ENCODE measurements at regions not wholly inside any gene's neighbourhood (a gene's known extent, or its start where the extent isn't known, plus 50 kb on each side); places are given as distances from the start of the nearest gene placed in this dataset.

DNA sequence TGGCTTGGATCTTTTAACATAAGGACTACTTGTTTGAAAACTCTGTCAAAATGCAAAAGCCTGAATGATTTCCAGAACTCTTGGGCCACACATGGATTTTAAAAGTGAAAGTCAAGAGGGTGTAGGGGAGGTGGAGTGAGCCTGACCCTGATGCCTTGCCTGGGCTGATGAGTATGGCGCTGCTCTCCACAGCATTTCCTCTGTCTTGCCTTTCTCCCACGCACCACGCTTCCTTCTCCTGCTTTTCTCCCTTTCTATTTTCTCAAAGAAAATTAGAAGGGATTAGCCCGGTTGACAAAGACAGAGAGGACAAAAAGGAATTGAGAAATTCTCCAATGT lies 207.0 kb upstream of the CCDC68 start:
- DNase-seq (ENCODE audit: low read depth in 2 of 2), result no peak

DNA sequence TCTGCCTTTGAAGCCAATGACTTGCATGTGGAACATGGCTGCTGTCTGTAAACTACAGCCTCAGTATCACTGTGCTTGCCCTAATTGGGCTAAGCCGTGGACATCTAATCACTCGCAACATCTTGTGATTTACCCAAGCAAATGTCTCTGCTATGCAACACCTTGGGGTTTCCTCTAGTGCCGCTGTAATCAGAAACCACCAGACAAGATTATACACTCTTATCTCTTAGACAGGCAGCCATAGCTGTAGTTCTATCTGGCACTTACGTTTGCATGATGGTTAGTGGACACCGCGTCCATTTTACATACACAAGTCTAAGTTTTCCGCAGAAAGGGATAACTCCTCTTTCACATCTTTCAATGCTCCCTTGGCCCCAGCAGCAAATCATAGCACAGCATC lies 204.3 kb upstream of the CCDC68 start:
- no peak for DNase-seq (ENCODE audit: low read depth in 2 of 2)

DNA sequence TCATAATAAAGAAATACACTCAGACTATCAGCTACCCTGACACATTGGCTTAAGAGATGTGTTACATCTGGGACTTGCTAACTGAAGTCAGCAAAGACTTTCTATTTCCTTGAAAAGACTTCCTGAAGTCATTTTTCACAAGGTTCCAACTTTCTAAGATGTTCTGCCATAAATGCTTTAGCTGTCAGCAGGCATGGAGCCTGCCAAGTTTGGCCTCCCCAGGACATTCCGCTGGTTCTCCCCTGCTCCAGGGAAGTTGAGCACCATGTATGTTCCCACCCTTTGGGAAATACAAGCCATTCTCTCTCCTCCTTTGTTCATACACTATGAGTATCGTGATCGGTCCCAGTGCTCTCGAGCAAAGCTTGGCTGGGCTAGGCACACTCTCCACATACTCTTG lies 202.7 kb upstream of the CCDC68 start:
- DNase-seq (ENCODE audit: low read depth in 2 of 2), result no peak

- DNase-seq (ENCODE audit: low read depth in 2 of 2), result no peak
These were observed 199.8 kb upstream of the CCDC68 start for GRCh38 chr18:55159027-55159426.

DNA sequence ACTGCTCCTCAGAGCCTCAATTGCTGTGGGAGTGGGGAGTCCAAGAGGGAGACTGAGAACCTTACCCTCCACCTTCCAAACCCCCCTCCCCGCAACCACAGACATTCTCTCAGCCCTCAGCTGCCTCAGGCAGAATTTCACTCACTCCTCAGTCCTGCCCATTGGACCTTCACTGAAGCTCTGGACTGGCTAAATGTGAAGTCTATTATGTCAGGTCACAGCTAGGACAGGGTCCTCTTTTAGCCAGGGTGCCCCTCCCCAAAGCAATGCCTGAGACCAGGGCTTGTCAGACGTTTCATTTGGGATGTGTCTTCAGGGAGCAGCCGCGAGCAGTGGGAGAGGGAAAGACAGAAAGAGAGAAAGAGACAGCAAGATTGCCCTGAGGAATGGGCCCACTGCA lies 199.3 kb upstream of the CCDC68 start:
- no peak for DNase-seq (ENCODE audit: low read depth in 2 of 2)

DNA sequence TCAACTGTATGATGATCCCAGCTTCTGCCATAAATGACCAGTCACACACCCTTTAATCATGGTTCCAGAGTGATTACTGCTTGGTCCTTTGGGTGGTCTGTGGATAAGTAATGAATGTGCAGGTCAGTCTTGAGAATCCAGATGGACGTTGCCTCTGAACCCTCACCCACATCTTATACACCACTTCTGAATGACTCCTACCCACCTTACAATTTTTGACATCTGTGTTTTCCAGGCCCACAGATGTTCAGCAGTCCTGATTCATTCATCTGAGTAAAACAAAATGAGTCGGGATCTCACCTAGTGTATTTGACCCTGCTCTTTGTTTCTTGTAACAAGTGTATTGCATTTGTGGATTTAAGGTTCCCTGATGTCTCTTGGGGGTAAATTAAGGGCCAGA lies 194.1 kb upstream of the CCDC68 start:
- DNase-seq (ENCODE audit: low read depth in 2 of 2), result no peak

- no peak for DNase-seq (ENCODE audit: low read depth in 2 of 2)
These were observed 193.5 kb upstream of the CCDC68 start for GRCh38 chr18:55152801-55153200.

- no peak for DNase-seq (ENCODE audit: low read depth in 2 of 2)
These were observed 190.7 kb upstream of the CCDC68 start for GRCh38 chr18:55149994-55150393.

GRCh38 chr18:55147791-55148190 lies 188.5 kb upstream of the CCDC68 start:
- DNase-seq (ENCODE audit: low read depth in 2 of 2), result no peak

GRCh38 chr18:55144193-55144930 lies 185.1 kb upstream of the CCDC68 start:
- no peak for DNase-seq (ENCODE audit: low read depth in 2 of 2)

DNA sequence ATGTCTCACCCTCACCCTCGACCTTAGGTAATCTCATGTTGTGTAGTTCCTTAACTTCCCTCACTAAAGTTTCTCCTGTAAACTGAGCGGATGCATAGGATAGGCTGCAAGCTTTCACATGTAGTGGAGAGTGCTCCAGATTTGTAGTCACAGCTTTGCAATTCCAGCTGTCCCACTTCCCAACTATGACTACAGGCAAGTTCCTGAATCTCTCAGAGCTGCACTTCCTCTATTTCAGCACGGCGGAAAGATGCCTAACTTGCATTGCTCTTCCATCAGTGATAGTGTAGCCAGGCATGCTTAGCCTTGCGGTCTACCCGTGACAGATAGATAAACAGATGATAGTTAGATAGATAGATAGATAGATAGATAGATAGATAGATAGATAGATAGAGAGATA lies 183.1 kb upstream of the CCDC68 start:
- DNase-seq (ENCODE audit: low read depth in 2 of 2), result no peak

GRCh38 chr18:55141318-55141717 lies 182.1 kb upstream of the CCDC68 start:
- no peak for DNase-seq (ENCODE audit: low read depth in 2 of 2)

DNA sequence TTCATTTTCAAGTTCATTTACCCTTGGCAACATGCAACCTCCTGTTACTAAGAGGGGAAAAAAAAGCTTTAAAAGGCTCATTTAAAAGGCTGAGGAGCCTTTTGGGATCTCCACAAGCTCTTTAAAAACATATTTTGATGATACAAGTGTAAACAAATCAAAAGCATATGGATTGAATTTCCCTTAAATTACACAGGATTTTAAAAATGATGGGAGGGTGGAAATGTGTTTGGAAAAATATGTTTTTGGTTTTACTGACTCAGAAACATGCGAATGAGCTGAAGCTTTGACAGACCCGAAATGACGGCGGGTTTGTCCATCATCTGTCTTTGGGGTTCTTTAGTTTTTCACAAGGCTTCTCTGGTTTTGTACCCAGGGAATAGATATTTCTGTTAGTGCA lies 180.6 kb upstream of the CCDC68 start:
- DNase-seq (ENCODE audit: low read depth in 2 of 2), result no peak

- no peak for DNase-seq (ENCODE audit: low read depth in 2 of 2)
These were observed 180.0 kb upstream of the CCDC68 start for GRCh38 chr18:55139307-55139706.

DNA sequence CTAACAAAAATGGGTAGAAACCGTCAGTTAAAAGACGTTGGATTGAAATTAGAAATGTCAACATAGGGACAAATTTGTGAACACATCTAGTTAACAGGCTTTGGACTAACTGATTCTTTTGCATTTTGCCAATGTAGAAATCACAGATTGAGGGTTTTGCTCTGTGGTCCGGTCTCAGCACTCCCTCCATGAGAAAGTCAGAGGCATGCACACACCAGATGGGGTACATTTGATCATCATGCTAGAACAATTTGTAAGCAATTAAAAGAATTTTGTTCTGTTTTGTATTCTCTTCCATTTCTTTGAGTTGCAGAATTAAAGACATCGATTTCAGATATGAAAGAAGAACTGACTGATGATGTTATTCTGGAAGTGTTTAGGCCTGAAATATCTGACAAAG lies 179.1 kb upstream of the CCDC68 start:
- DNase-seq (ENCODE audit: low read depth in 2 of 2), result no peak

GRCh38 chr18:55137602-55138001 lies 178.3 kb upstream of the CCDC68 start:
- no peak for DNase-seq (ENCODE audit: low read depth in 2 of 2)

DNA sequence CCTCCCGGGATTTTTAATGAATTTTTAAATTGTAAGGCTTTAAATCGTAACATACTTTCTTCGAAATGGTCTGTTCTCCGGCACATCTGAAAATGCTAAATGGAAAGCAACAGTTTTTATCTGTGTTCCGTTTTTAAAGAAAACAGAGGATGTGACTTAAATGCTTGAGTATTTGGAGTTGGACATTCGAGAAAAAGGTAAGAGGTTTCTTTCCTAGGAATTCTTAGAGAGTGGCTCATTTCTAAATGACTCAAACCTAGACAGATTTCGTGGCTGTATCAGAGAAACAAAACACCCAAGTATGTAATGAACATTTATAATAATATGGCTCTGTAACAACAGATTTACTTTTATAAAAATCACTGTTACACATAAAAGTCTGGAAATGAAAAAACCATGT lies 177.6 kb upstream of the CCDC68 start:
- DNase-seq (ENCODE audit: low read depth in 2 of 2), result no peak

DNA sequence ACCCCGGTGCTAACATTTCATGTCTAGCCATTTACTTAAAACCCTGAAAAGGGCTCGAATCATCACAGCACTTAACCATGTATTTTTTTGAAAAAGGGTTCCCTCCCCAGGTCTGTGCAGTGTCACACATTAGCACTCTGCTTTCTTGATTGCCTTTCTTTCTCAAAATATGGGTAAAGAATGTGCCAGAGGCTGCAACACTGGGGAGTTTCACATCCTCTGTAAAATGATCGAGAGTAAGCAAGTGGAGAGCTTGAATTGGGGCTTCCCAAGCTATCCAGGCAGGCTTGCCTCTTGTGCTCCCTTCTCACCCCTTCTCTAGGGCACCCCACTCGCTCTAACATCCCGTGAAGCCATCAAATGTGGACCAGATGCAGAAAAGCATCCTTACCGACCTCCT lies 177.0 kb upstream of the CCDC68 start:
- DNase-seq (ENCODE audit: low read depth in 2 of 2), result no peak

GRCh38 chr18:55133378-55133777 lies 174.1 kb upstream of the CCDC68 start:
- DNase-seq (ENCODE audit: low read depth in 2 of 2), result no peak

GRCh38 chr18:55128437-55128836 lies 169.2 kb upstream of the CCDC68 start:
- no peak for DNase-seq (ENCODE audit: low read depth in 2 of 2)

GRCh38 chr18:55124078-55124763 lies 165.0 kb upstream of the CCDC68 start:
- DNase-seq (ENCODE audit: low read depth in 2 of 2), result no peak

DNA sequence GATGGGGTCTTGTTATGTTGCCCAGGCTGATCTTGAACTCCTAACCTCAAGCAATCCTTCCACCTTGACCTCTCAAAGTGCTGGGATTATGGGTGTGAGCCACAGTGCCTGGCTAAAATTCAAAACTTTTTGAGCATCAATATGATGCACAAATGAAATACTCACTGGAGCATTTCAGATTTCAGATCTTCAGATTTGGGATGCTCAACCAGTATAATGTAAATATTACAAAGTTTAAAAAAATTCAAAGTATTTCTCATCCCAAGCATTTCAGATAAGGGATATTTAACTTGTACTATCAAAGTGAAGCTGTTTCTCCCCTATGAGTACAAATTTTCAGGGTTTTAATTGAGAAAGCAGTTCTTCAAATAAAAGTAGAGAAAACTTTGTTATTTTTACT lies 164.1 kb upstream of the CCDC68 start:
- DNase-seq (ENCODE audit: low read depth in 2 of 2), result no peak

DNA sequence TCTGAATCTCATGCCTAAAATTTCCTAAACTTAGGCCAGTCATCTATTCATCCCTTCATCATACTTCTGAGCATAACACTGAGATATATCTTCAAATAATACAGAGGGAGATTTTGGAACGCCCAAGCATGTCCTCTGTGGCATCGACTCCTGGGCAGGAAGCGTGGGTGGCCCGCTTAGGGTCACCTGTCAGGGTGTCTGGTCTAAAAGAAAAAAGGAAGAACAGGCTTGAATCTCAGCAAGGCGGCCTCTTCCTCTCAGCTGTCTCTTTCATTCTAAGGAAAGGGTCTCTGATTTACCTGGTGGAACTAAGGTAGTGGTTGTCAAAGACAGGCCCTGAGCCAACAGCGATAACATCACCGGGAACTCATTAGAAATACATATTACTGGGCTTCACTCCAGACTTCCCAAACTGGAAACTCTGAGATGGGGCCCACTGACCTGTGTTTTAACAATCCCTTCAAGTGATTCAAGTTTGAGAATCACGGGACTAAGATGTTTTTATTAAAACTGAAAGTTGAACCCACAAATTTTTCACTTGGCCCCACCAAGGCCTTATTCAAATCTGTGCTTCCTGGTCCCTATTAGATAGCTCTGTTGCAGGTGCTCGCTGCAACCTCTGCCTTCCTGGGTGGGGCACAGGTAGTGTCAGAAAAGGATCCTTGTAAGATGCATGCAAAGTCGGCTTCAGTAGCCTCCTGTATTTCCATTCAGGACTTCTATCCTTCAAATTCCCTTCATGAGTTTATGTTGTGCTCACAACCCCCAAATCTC lies 162.3 kb upstream of the CCDC68 start:
- DNase-seq (ENCODE audit: low read depth in 2 of 2), result no peak
